GM10266 (cell line): ENCODE measurements at regions not wholly inside any gene's neighbourhood (a gene's known extent, or its start where the extent isn't known, plus 50 kb on each side); places are given as distances from the start of the nearest gene placed in this dataset.
"Not testable (repeated sequence)": the region's sequence is repeated elsewhere in the genome, so short reads cannot be mapped to it uniquely, and the experiment has no call there.

Source experiments
- DNase-seq: peaks from one replicate; pipeline ENCODE4 v3.0.0; 2012; ENCODE audit errors: extremely low spot score
- CTCF ChIP-seq: IDR thresholded peaks from 2 replicates; pipeline ENCODE4 v1.5.1; 2012; ENCODE audit warnings: mild to moderate bottlenecking, low read depth; ENCODE audit not compliant: control insufficient read depth, insufficient read depth; ENCODE audit errors: missing control alignments

- TF ChIP-seq CTCF, result no peak
- DNase-seq, result no peak
Measured at GRCh38 chrX:112235547-112235946, 153.0 kb upstream of the TRPC5 start.

- DNase-seq, result no peak
- no peak for TF ChIP-seq CTCF
Measured at GRCh38 chrX:112233164-112233563, 150.6 kb upstream of the TRPC5 start.

GRCh38 chrX:112226795-112227194 lies 144.2 kb upstream of the TRPC5 start:
- not testable (repeated sequence) for DNase-seq

GRCh38 chrX:112223391-112223790 lies 140.8 kb upstream of the TRPC5 start:
- TF ChIP-seq CTCF, result no peak
- DNase-seq, result no peak

- DNase-seq, result no peak
- no peak for TF ChIP-seq CTCF
Measured at GRCh38 chrX:112218388-112218787, 135.8 kb upstream of the TRPC5 start.

- TF ChIP-seq CTCF, result no peak
- no peak for DNase-seq
Measured at GRCh38 chrX:112211459-112211858, 128.9 kb upstream of the TRPC5 start.

- DNase-seq, result no peak
- TF ChIP-seq CTCF, result no peak
Measured at GRCh38 chrX:112197840-112198239, 115.3 kb upstream of the TRPC5 start.

- DNase-seq, result no peak
- no peak for TF ChIP-seq CTCF
Measured at GRCh38 chrX:112190646-112191045, 108.1 kb upstream of the TRPC5 start.

GRCh38 chrX:112181361-112181760 lies 98.8 kb upstream of the TRPC5 start:
- DNase-seq, result not testable (repeated sequence)
